Colonic mucosa (tissue), 4 donors: ENCODE measurements at regions not wholly inside any gene's neighbourhood (a gene's known extent, or its start where the extent isn't known, plus 50 kb on each side); places are given as distances from the start of the nearest gene placed in this dataset.

Experiments used
- DNase-seq: peaks from one replicate; pipeline ENCODE4 v3.0.0-alpha.2; 2020
- H3K27ac ChIP-seq: fragments of 200-600 bp; one replicate; pipeline ENCODE4 v1.8.0; 2021
- H3K27me3 ChIP-seq: fragments of 200-600 bp; one replicate; pipeline ENCODE4 v1.8.0; 2021
- H3K36me3 ChIP-seq: fragments of 200-600 bp; one replicate; pipeline ENCODE4 v1.8.0; 2021
- H3K4me1 ChIP-seq: fragments of 200-600 bp; one replicate; pipeline ENCODE4 v1.8.0; 2021; ENCODE audit warnings: mild to moderate bottlenecking
- H3K4me3 ChIP-seq: fragments of 200-600 bp; one replicate; pipeline ENCODE4 v1.8.0; 2021
- H3K9ac ChIP-seq, 2 donors: one replicate each; pipeline ENCODE4 v1.7.0; 2013; ENCODE audit warnings: control low read depth in 2 of 2, low read depth in 2 of 2, low read length in 2 of 2
- H3K9me3 ChIP-seq: fragments of 200-600 bp; one replicate; pipeline ENCODE4 v1.8.0; 2021
- CTCF ChIP-seq: fragments of 200-600 bp; IDR thresholded peaks from one replicate; pipeline ENCODE4 v1.8.0; 2022; ENCODE audit warnings: antibody characterized with exemption, mild to moderate bottlenecking
- intact Hi-C: fragments of 100-400 bp; cut with DNase I; formaldehyde crosslinking; loops from one replicate; pipeline ENCODE4 v1.14.1; 2022
- donor health status: healthy.
- donor health status: DM: no; HTN: no; CAD: no.
- donor health status: DM: no; HTN: no; CAD: no.

GRCh38 chr11:92758241-92758780 lies 211.1 kb upstream of the MTNR1B start:
- Histone ChIP-seq H3K27ac (no peak overlapping the region), H3K9me3 (no peaks in the 10 kb centered on the region), H3K36me3 (no peaks in the 10 kb centered on the region), H3K27me3 (no peaks in the 10 kb centered on the region), H3K9ac (no peak overlapping the region), H3K4me1 (no peaks in the 10 kb centered on the region), H3K4me3 (no peak overlapping the region)
- no peak for DNase-seq
- no peak for TF ChIP-seq CTCF
- intact Hi-C loops, result no loop called here

- no peaks in the 10 kb centered on the region for H3K36me3 ChIP-seq
- no peak for TF ChIP-seq CTCF
- H3K4me1 ChIP-seq, result no peaks in the 10 kb centered on the region
- intact Hi-C loops, result no loop called here
- H3K27me3 ChIP-seq, result no peaks in the 10 kb centered on the region
- no peak overlapping the region for H3K27ac ChIP-seq
- no peaks in the 10 kb centered on the region for H3K9me3 ChIP-seq
- no peak overlapping the region for H3K4me3 ChIP-seq
- no peak overlapping the region for H3K9ac ChIP-seq
- DNase-seq, result no peak
Observed at GRCh38 chr11:92759571-92760214, 209.8 kb upstream of the MTNR1B start.

GRCh38 chr11:92762121-92762540 lies 207.3 kb upstream of the MTNR1B start:
- TF ChIP-seq CTCF, result no peak
- H3K36me3 ChIP-seq, result no peaks in the 10 kb centered on the region
- H3K4me3 ChIP-seq, result no peak overlapping the region
- no peaks in the 10 kb centered on the region for H3K27me3 ChIP-seq
- intact Hi-C loops, result no loop called here
- DNase-seq, result no peak
- H3K9me3 ChIP-seq, result no peaks in the 10 kb centered on the region
- no peak overlapping the region for H3K27ac ChIP-seq
- no peak overlapping the region for H3K9ac ChIP-seq
- H3K4me1 ChIP-seq, result no peaks in the 10 kb centered on the region

GRCh38 chr11:92763336-92763735 lies 206.1 kb upstream of the MTNR1B start:
- intact Hi-C loops, result no loop called here
- Histone ChIP-seq H3K4me1 (no peaks in the 10 kb centered on the region), H3K27ac (no peak overlapping the region), H3K9me3 (no peaks in the 10 kb centered on the region), H3K9ac (no peak overlapping the region), H3K4me3 (no peak overlapping the region), H3K36me3 (no peaks in the 10 kb centered on the region), H3K27me3 (no peaks in the 10 kb centered on the region)
- DNase-seq, result no peak
- no peak for TF ChIP-seq CTCF

- Histone ChIP-seq H3K36me3 (no peaks in the 10 kb centered on the region), H3K27me3 (no peaks in the 10 kb centered on the region), H3K4me1 (no peaks in the 10 kb centered on the region), H3K4me3 (no peak overlapping the region), H3K9me3 (no peaks in the 10 kb centered on the region), H3K9ac (no peak overlapping the region), H3K27ac (no peak overlapping the region)
- intact Hi-C loops, result no loop called here
- DNase-seq, result no peak
- TF ChIP-seq CTCF, result no peak
Observed at GRCh38 chr11:92764128-92764527, 205.3 kb upstream of the MTNR1B start.
